ENCODE measurements at regions not wholly inside any gene's neighbourhood (a gene's known extent, or its start where the extent isn't known, plus 50 kb on each side); places are given as distances from the start of the nearest gene placed in this dataset.

DNA sequence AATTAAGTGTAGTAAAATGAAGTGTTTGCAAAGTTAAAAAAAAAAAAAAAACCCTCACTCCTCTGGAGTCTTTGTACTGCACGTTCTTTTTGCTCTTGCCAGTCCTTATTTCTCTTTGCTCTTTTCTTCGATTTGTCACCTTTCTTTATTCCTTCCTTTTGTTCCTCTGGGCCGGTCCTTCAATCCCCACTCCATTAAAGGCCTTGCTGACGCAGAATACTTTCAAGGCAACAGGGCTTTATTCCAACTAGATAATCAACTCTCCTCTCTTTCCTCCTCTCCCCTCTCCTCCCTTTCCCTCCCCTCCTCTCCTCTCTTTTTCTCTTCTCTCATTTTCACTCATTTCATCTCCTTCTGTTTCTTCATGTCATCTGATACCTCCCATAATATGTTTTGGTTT is 138.2 kb upstream of the NTM start:
- no peak for DNase-seq (ENCODE audit: low read depth in 2 of 2)

DNA sequence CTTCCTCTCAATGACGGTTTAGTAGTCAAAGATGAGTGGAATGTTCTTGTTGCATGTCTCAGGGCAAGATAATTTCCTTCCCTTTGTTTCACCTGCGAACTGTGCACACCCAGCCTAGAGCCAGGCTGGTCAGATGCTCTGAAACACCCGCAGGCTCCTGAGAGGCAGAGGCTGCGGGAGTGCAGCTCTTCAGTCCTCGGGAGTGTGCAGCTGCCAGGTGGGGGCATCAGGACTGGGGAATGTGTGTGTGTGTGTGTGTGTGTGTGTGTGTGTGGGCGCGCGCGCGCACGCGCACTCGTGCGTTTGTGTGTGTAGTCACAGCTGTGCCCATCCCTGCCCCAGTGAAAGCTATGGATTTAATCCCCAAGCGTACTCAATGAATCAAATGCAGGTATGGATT is 136.2 kb upstream of the NTM start:
- DNase-seq (ENCODE audit: low read depth in 2 of 2) = no peak

DNA sequence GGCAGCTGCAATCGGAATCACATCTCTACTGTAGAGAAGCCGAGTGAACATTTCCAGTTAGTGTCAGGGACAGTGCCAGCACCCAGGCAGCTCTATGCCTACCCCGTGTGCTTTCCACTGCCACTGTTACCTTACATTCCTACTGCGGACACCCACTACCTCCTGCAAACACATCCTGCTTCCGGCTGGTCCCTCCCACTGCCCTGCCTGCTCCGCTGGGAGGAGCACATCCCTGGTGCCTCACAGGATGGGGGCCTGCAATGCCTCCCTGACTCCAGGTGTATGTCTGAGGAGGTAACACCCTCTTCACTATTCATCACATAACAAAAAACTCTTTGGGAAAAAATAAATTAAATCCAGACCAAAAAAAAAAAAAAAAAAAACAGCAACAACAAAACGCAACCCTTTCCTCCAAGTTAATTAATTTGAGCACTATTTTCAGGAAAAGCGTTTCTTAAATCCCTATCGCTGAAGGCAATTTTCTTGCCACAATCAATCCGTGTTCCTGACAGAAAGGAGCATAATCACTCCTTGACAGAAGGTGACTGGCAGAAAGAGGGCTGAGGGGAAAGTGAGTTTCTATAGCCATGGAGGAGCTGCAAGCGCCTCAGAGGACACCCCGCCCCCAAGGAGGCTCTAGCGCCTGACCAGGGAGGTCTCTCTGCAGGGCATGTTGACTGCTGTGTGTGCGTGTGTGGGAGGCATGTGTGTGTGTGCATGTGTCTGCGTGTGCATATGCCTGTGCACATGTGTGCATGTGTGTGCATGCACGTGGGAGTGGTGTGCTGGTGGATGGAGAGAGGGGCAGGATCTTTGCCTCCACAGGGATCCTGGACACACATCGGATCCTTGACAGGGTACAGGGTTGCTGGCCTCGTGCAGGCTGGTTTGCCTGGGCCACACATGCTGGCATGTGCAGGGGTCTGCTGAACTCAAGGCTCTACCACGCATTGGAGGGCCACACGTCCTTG is 134.8 kb upstream of the NTM start:
- DNase-seq (ENCODE audit: low read depth in 2 of 2) = no peak

DNA sequence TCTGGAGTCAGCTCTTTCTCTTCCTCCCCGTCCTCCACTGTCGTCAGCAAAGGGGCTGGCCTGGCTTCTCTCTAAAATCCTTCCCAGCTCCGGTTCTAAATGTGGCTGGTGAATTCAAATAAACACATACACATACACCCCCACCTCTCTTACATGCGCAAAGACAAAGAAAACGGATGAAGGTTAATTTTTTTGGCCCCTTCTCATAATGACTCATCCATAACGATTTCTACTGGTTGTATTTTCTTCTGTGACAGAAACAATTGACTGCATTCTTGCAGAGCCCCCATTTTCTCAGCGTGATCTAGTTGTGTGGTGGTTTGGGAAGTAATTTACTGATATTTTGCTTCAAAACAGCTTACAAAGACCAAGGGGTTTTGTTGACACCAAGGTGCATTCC is 130.0 kb upstream of the NTM start:
- no peak for DNase-seq (ENCODE audit: low read depth in 2 of 2)

GRCh38 chr11:131242476-131243000 is 127.9 kb upstream of the NTM start:
- no peak for DNase-seq (ENCODE audit: low read depth in 2 of 2)

DNA sequence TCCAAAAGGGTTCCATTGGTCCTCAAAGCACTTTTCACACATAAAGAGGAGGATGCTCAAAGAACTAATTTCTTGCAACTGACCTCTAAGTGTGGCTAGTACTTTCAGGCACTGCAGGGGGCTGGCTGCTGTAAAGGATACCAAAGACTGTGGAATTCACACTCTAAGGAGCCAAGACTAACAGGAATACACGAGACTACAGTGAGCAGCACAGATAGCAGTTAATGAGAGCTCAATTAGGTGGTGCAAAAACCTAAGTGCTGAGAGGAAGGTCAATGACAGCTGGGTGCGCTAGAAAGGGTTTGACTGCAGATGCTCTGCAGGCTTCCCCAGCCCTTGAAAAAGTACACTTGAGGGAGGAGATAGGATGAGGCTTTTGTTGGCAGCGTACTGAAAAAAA is 124.3 kb upstream of the NTM start:
- DNase-seq (ENCODE audit: low read depth in 2 of 2) = no peak

- peak in 1 of 2 donors; percentile 0 for DNase-seq (ENCODE audit: low read depth in 2 of 2)
Measured at GRCh38 chr11:131246663-131247062, 123.8 kb upstream of the NTM start.

GRCh38 chr11:131248588-131248987 is 121.8 kb upstream of the NTM start:
- DNase-seq (ENCODE audit: low read depth in 2 of 2) = no peak

DNA sequence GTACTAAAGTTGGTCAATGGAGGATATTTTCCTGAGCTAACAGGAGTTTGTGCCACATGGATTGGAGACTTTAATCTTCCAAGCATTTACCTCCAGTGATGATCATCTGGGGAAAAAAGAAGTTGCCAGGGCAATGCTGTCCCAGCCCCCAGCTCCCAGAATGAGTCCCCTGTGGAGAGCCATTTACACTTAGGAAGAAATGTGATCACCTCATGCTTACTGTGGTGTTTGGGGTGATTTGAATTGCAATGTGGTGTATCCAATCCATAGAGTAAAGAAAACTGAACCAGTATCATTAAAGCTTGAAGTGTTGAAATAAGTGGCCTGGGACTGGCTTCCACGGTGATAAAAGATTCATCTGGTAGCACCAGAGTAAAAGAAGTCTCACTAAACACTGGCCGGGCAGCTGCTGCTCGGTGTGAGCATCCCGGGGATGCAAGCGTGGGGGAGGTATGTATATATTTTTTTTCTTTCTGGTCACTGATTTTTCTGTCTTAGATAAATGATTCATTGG is 117.2 kb upstream of the NTM start:
- DNase-seq (ENCODE audit: low read depth in 2 of 2) = no peak

GRCh38 chr11:131253656-131254151 is 116.7 kb upstream of the NTM start:
- DNase-seq (ENCODE audit: low read depth in 2 of 2) = no peak

DNA sequence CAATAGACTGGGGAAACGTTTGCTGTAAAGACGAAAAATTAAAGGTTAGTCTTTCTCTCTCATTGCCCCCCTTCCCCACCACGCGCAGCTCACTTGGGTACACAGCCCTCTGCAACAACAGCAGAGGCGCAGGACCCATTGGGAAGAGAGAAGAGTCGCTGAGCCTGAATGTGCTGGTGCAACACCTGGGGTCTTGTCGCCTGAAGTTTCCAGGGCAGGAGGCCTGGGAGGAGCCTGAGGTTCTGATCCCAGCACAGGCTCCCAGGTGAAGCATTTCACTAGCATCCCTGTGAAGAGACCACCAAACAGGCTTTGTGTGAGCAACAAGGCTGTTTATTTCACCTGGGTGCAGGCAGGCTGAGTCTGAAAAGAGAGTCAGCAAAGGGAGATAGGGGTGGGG is 116.2 kb upstream of the NTM start:
- no peak for DNase-seq (ENCODE audit: low read depth in 2 of 2)

- no peak for DNase-seq (ENCODE audit: low read depth in 2 of 2)
Measured at GRCh38 chr11:131274233-131274632, 96.2 kb upstream of the NTM start.

- DNase-seq (ENCODE audit: low read depth in 2 of 2) = no peak
Measured at GRCh38 chr11:131275580-131275979, 94.8 kb upstream of the NTM start.

DNA sequence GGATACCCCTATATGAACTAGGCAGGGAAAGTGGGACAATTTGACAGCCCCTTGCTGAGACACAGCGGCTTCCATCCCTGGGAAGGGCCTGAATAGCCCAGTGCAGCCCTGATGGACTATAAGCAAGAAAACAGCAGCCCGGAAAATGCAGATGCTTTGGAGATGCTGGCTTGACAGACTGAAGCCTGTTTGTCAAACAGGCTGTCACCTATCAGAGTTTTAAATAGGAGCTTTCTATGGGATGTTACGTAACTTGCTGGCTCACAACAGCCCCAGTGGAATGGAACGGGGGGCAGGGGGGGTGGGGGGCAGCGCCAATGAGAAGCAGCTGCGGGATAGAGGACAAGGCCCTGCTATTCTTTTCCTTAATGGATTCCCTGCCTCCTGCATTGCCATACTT is 91.9 kb upstream of the NTM start:
- no peak for DNase-seq (ENCODE audit: low read depth in 2 of 2)

- DNase-seq (ENCODE audit: low read depth in 2 of 2) = no peak
Measured at GRCh38 chr11:131279654-131280384, 90.6 kb upstream of the NTM start.

GRCh38 chr11:131281316-131281715 is 89.1 kb upstream of the NTM start:
- DNase-seq (ENCODE audit: low read depth in 2 of 2) = no peak

DNA sequence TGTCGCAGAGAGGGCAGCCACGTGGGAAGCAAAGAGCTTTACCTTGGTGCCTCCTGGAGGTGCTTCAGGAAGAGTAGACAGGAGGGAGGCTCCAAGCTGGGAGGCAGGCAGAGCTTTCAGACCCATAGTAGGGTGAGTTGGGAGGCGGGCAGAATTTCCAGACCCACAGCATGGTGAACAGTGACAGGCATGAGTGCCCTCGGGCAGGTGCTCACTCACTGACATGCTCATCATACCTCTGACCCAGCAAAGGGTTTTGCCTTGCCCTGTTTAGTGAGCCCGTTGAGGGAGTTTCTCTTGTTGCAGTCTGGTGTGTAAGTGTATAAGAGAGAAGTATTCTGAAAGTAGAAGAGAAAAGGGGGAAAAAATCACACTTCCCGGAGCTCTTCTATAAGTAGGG is 86.4 kb upstream of the NTM start:
- DNase-seq (ENCODE audit: low read depth in 2 of 2) = no peak

DNA sequence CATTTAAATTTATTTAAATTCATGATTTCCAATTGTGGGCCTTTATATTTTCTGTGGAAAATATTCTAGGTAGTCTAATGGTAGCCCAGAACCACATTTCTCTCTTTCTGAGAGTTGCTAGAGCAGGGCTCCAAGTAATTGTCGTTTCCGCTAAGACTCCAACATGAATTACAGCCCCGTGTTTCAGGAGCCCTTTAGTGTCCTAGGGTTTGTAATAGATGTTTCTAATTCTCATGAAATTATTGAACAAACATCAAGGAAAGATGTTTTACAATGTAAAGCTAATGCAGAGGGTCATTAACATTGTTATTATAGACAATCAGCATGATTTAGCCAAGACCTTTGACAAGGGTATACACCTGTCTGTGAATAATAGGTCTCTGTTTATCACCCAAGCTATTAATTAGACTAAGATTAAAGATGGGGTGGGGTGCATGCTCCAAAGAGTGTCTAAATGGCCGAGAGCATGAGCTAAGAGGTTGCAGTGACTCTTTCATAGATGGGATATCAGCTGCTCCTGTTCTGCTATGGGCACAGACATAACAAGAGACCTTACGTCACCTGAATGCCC is 81.8 kb upstream of the NTM start:
- DNase-seq (ENCODE audit: low read depth in 2 of 2) = no peak

- no peak for DNase-seq (ENCODE audit: low read depth in 2 of 2)
Measured at GRCh38 chr11:131290185-131290584, 80.2 kb upstream of the NTM start.

GRCh38 chr11:131295986-131296385 is 74.4 kb upstream of the NTM start:
- DNase-seq (ENCODE audit: low read depth in 2 of 2) = no peak

DNA sequence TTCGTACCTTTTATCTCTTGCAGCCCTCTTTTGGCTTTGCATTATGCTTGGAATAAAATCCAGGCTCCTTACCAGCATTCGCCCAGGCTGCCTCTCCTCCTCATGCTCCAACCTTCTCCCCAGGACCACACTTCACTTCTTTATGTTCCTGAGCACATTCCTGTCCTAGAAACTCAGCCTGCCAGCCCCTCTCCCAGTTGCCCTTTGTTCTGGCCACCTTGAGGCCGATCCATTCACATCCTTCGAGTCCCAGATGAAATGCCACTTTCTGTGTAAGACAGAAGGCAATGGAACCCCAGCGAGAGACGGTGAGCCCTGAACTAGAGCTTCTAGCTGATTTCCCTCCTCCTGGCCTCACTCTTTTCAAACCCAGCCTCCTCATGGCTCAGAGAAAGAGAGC is 73.0 kb upstream of the NTM start:
- no peak for DNase-seq (ENCODE audit: low read depth in 2 of 2)
